AG04450 (cell line): ENCODE measurements at regions not wholly inside any gene's neighbourhood (a gene's known extent, or its start where the extent isn't known, plus 50 kb on each side); places are given as distances from the start of the nearest gene placed in this dataset.

Experiments
- CTCF ChIA-PET: fragments of 300-600, 350-600 bp; formaldehyde crosslinking; extraction: SDS; loops from one replicate; lab custom pipeline; 2022; ENCODE audit warnings: antibody characterized with exemption, inconsistent platforms; lab: Charles Lee
- POLR2A ChIA-PET: fragments of 350-600 bp; formaldehyde crosslinking; extraction: SDS; loops from one replicate; lab custom pipeline; 2021; ENCODE audit warnings: antibody characterized with exemption, inconsistent platforms; lab: Yijun Ruan, JAX
- DNase-seq: peaks from one replicate; pipeline ENCODE4 v3.0.0-alpha.2; 2011; ENCODE audit warnings: low read depth, low spot score
- H3K27ac ChIP-seq: one replicate; pipeline ENCODE4 v1.5.1; 2012; ENCODE audit warnings: low read depth, low read length, control low read depth
- H3K27me3 ChIP-seq: one replicate; pipeline ENCODE4 v1.6.0; 2012; ENCODE audit warnings: low read length; ENCODE audit not compliant: control insufficient read depth, insufficient read depth
- H3K4me3 ChIP-seq: 2 replicates; pipeline ENCODE4 v1.5.1; 2011; ENCODE audit warnings: mild to moderate bottlenecking, low read depth, low read length, control low read depth
- H3K9me3 ChIP-seq: 2 replicates; pipeline ENCODE4 v1.5.1; 2012; ENCODE audit warnings: low read length; ENCODE audit not compliant: control insufficient read depth, insufficient read depth
- TF ChIP-seq, protein P1 (sequence below): IDR thresholded peaks from 2 replicates; pipeline ENCODE4 v1.5.1; 2011; ENCODE audit warnings: low read depth, low read length, control low read depth, inconsistent platforms

DNA sequence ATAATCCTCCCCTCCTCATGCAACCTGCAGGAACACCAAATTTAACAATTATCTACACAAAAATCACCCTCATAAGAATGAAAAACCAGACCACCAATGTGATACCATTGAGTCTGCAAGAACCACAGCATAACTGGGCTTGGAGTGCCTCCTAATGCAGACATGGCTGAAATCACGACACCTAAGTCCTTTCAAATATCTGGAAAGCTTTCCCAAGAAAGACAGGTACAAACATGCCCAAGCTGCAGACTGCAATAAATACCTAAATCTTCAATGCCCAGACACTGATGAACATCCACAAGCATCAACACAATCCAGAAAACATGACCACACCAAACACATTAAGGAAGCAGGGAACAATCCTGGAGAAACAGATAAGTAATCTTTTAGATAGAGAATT lies 417.1 kb downstream of the LMO7 start:
- H3K27me3 ChIP-seq: no peaks in the 10 kb centered on the region
- no peaks in the 10 kb centered on the region for H3K9me3 ChIP-seq
- CTCF ChIA-PET: interaction anchor here (0.6 kb wide), 1 partner anchor 373 kb away, joined by 3 read pairs; no protein-coding TSS in a partner anchor
- TF ChIP-seq, protein P1, sequence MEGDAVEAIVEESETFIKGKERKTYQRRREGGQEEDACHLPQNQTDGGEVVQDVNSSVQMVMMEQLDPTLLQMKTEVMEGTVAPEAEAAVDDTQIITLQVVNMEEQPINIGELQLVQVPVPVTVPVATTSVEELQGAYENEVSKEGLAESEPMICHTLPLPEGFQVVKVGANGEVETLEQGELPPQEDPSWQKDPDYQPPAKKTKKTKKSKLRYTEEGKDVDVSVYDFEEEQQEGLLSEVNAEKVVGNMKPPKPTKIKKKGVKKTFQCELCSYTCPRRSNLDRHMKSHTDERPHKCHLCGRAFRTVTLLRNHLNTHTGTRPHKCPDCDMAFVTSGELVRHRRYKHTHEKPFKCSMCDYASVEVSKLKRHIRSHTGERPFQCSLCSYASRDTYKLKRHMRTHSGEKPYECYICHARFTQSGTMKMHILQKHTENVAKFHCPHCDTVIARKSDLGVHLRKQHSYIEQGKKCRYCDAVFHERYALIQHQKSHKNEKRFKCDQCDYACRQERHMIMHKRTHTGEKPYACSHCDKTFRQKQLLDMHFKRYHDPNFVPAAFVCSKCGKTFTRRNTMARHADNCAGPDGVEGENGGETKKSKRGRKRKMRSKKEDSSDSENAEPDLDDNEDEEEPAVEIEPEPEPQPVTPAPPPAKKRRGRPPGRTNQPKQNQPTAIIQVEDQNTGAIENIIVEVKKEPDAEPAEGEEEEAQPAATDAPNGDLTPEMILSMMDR: no peak
- DNase-seq: no peak
- no peak overlapping the region for H3K27ac ChIP-seq
- POLR2A ChIA-PET: no interaction called here
- no peak overlapping the region for H3K4me3 ChIP-seq

DNA sequence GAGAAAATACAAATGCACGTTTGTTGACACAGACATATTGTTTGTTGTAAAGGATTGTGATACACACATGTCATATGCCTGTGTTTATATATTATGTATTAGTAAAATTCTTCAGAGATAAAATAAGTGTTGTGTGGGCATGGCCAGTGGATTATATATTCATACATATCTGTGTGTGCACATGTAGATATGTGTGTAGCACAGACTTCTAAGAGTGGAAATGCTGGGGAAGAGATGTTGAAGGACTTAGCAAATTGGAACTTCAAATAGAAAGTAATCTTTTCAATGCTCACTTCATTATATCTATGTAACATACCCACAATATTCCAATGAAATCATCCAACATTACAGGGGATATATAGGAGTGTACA lies 413.2 kb downstream of the LMO7 start:
- TF ChIP-seq, protein P1: no peak
- ChIA-PET CTCF (no interaction called here), POLR2A (no interaction called here)
- Histone ChIP-seq H3K27me3 (no peaks in the 10 kb centered on the region), H3K27ac (no peak overlapping the region), H3K9me3 (no peaks in the 10 kb centered on the region), H3K4me3 (no peak overlapping the region)
- DNase-seq: no peak

DNA sequence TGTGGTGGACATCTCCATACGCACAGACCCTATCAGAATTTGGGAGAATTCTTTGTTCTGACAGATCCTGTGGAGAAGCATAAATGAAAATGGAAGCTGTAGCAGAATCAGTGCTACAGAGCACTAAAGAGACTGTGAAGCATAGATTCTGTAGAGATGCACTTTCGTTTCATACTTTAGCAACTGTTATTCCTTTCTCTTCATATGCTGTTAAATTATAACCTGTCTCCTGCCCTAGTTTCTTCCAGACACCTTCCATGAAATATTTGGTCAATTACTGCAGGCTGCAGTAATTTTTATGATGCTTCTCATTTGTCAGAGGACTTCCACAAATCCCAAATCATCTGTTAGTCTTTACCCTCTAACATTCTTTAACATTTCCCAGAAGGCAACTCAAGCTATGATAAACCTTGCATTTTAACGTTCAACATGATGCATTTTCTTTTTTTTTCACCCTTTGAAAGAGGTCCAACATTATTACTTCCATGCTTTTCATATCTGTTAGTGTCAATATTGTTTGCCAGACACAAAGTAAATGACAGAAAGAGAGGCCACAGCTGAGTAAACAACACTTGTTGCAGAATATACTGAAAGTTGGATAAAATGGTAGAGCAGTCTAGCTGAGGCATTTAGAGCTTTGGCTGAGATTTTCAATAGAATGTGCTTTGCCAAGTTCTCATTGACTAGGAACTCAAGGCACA lies 412.7 kb downstream of the LMO7 start:
- POLR2A ChIA-PET: no interaction called here
- no peaks in the 10 kb centered on the region for H3K27me3 ChIP-seq
- TF ChIP-seq, protein P1: no peak
- H3K4me3 ChIP-seq: no peak overlapping the region
- CTCF ChIA-PET: no interaction called here
- no peaks in the 10 kb centered on the region for H3K9me3 ChIP-seq
- H3K27ac ChIP-seq: no peak overlapping the region
- DNase-seq: no peak

DNA sequence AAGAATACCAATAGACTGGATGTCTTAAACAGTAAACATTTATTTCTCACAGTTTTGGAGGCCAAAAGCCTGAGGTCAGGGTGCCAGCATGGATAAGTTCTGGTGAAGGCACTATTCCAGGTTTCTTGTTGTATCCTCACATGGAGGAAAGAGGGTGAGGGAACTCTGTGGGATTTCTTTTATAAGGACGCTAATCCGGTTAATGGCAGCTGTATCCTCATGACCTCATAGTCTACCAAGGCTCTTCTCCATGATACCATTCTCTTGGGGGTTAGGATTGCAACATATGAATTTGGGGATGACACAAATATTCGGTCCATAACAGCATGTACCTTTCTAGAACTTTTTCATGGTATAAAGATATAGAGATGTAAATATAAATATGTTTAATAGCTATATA lies 412.0 kb downstream of the LMO7 start:
- Histone ChIP-seq H3K27ac (no peak overlapping the region), H3K9me3 (no peaks in the 10 kb centered on the region), H3K4me3 (no peak overlapping the region), H3K27me3 (no peaks in the 10 kb centered on the region)
- ChIA-PET CTCF (no interaction called here), POLR2A (no interaction called here)
- TF ChIP-seq, protein P1: no peak
- DNase-seq: no peak

DNA sequence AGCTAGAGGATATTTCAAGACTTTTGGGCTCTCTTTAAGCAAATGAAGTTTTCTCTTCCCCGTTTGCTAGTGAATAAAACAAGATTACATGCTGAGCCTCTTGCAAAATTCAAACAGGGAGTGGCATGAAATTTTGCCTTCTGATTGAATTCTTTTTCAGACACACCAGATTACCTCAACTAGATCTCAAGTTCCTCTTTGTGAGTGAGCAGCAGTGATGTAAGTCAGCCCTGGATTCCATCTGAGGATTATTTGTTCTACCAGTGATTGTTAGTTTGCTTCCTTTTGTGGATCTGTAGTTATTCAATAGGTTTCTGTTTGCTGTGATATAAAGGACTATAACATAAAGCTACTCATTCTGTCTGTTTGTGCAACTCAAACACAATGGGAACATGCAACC lies 407.7 kb downstream of the LMO7 start:
- TF ChIP-seq, protein P1: no peak
- POLR2A ChIA-PET: no interaction called here
- Histone ChIP-seq H3K27me3 (no peaks in the 10 kb centered on the region), H3K27ac (no peak overlapping the region), H3K4me3 (no peak overlapping the region), H3K9me3 (no peaks in the 10 kb centered on the region)
- CTCF ChIA-PET: no interaction called here
- no peak for DNase-seq
